ENCODE measurements at regions not wholly inside any gene's neighbourhood (a gene's known extent, or its start where the extent isn't known, plus 50 kb on each side); places are given as distances from the start of the nearest gene placed in this dataset.

DNA sequence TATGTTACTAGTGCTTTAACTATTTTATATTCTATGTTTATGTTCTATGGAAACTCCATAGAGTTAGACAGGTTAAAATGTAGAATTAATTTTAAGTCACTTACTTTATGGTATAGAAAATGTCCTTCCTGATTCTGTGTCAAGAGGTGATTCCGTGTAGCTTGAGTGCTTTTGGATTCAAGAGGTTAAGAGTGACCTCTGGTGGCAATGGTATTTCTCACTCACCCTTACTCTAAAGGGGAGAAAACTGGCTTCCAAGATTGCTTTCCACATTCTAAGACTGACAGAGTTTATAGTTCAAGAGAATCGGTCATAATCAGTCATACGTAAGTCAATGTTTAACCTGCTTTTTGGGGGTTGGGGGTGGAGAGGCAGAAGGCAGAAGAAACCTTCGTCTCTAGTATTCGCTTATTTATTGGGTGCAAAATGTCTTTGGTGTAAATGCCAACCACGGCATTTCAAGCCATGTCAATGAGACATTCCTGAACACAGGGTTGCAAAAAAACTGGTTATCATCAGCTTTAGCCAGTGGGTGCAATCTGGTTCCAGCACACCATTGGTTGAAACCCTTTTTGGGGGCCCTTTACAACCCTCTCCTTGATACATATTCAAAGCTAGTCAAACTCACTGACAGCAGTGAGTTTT, 92.0 kb upstream of the VGLL3 start:
- no peak for DNase-seq (ENCODE audit: low read depth, low spot score)
- CTCF ChIA-PET, result interaction anchor here (0.7 to 9.8 kb wide), 42 partner anchors 9 to 931 kb away, joined by 3 to 165 read pairs (median 4); partner anchors contain the start of gene VGLL3
- POLR2A ChIA-PET, result interaction anchor here (0.7 kb wide), 1 partner anchor 8 kb away, joined by 3 read pairs; no protein-coding TSS in a partner anchor
- H3K4me3 ChIP-seq (ENCODE audit: low read depth, low read length), result no peak overlapping the region
- TF ChIP-seq, protein P1, sequence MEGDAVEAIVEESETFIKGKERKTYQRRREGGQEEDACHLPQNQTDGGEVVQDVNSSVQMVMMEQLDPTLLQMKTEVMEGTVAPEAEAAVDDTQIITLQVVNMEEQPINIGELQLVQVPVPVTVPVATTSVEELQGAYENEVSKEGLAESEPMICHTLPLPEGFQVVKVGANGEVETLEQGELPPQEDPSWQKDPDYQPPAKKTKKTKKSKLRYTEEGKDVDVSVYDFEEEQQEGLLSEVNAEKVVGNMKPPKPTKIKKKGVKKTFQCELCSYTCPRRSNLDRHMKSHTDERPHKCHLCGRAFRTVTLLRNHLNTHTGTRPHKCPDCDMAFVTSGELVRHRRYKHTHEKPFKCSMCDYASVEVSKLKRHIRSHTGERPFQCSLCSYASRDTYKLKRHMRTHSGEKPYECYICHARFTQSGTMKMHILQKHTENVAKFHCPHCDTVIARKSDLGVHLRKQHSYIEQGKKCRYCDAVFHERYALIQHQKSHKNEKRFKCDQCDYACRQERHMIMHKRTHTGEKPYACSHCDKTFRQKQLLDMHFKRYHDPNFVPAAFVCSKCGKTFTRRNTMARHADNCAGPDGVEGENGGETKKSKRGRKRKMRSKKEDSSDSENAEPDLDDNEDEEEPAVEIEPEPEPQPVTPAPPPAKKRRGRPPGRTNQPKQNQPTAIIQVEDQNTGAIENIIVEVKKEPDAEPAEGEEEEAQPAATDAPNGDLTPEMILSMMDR (IDR thresholded peaks at IDR 0.05; ENCODE audit: insufficient read depth, low read length, missing control alignments), result peak; percentile 61

DNA sequence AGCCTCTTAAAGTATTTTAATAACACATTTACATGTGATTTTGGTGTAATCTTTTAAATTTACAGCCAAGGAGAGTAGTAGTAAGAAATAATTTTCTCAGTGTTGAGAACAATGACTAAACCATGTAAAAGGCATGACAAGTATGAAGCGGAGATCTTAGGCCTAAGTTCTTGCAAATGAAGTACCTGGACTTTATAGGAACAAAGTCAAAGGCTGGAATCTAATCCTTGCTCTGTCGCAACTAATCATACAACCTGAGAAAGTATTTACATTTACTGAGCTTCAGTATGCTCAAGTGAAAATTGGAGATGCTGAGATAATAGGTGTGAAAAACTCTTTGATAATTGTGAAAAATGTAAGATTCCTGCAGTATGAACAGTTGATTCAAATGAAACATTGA, 86.4 kb upstream of the VGLL3 start:
- ChIA-PET POLR2A (interaction anchor here (1.0 kb wide), 1 partner anchor 87 kb away, joined by 4 read pairs; the partner anchor contains the start of gene VGLL3), CTCF (interaction anchor here (0.7 to 9.8 kb wide), 6 partner anchors 10 to 303 kb away, joined by 3 to 165 read pairs (median 4); no protein-coding TSS in a partner anchor)
- H3K4me3 ChIP-seq (ENCODE audit: low read depth, low read length), result no peak overlapping the region
- TF ChIP-seq, protein P1 (IDR thresholded peaks at IDR 0.05; ENCODE audit: insufficient read depth, low read length, missing control alignments), result no peak
- DNase-seq (ENCODE audit: low read depth, low spot score), result no peak

DNA sequence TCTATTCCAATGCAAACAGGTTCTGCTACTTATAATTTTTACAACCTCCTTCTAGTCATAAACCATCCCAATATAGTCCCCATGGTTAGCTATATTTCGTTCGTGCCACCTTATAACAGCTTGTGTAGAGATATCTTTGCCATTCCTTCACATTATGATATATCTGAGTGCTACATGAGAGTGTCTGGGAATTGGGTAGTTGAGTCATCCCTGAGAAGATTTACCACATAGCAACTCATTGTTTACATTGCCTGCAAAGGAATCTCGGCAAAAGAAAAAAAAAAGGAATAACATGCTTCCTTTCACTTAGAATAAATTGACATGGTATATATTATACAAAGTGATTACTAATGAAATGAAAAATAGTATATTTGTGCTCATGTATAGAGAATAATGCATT, 86.0 kb upstream of the VGLL3 start:
- CTCF ChIA-PET, result interaction anchor here (0.9 to 9.8 kb wide), 4 partner anchors 11 to 303 kb away, joined by 3 to 165 read pairs (median 14); no protein-coding TSS in a partner anchor
- DNase-seq (ENCODE audit: low read depth, low spot score), result peak; percentile 41
- POLR2A ChIA-PET, result interaction anchor here (1.0 kb wide), 1 partner anchor 86 kb away, joined by 4 read pairs; the partner anchor contains the start of gene VGLL3
- H3K4me3 ChIP-seq (ENCODE audit: low read depth, low read length), result no peak overlapping the region
- TF ChIP-seq, protein P1 (IDR thresholded peaks at IDR 0.05; ENCODE audit: insufficient read depth, low read length, missing control alignments), result no peak

DNA sequence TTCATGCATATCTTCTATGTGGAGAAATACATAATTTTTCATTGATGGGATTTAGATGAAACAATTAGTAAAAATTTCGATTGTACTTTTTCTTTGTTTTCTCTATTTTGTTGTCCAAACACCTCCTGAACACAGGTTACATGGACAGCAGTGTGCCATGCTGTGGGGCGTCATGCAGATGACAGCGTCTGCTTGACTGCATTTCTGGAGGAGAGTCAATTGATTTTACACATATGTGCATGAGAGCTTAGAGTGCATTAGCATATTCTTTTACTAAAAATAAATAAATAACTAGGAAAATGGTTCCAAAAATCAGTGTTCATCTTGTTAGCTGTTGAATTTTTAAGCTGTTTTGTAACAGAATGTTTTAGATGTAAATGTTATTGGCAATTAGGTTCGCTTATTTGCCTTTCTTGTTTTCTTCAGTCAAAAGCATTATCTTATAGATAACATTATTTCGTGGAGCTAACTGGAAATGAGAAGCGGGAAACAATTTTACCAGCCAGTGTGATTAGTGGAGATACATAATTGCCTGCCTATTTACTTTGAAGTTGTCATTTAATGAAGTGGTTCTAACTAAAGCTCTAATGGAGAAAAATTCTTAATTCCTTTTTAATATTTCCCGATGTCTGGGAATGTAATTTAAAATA, 82.7 kb upstream of the VGLL3 start:
- no peak for DNase-seq (ENCODE audit: low read depth, low spot score)
- ChIA-PET POLR2A (no interaction called here), CTCF (interaction anchor here (1.0 kb wide), 1 partner anchor 11 kb away, joined by 5 read pairs; no protein-coding TSS in a partner anchor)
- TF ChIP-seq, protein P1 (IDR thresholded peaks at IDR 0.05; ENCODE audit: insufficient read depth, low read length, missing control alignments), result no peak
- no peak overlapping the region for H3K4me3 ChIP-seq (ENCODE audit: low read depth, low read length)

DNA sequence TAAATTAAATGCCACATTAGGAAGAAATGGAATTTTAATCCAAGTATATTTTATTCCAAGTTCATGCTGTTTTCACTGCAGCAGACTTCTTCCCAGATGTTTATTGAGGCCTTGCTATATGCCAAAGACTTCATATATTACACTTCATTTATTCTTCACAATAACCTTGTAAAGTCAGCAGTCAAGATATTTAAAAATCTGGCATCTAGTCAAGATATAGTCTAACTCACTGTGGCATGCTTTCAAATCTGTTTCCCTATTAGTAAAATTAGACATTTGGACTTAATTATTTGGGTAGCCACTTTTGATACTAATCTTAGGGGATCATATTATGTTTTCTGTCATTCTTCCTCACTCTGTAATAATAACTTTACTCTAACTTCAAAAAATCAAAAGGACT, 81.5 kb upstream of the VGLL3 start:
- ChIA-PET POLR2A (no interaction called here), CTCF (interaction anchor here (1.0 kb wide), 1 partner anchor 12 kb away, joined by 3 read pairs; no protein-coding TSS in a partner anchor)
- no peak overlapping the region for H3K4me3 ChIP-seq (ENCODE audit: low read depth, low read length)
- no peak for DNase-seq (ENCODE audit: low read depth, low spot score)
- TF ChIP-seq, protein P1 (IDR thresholded peaks at IDR 0.05; ENCODE audit: insufficient read depth, low read length, missing control alignments), result no peak

DNA sequence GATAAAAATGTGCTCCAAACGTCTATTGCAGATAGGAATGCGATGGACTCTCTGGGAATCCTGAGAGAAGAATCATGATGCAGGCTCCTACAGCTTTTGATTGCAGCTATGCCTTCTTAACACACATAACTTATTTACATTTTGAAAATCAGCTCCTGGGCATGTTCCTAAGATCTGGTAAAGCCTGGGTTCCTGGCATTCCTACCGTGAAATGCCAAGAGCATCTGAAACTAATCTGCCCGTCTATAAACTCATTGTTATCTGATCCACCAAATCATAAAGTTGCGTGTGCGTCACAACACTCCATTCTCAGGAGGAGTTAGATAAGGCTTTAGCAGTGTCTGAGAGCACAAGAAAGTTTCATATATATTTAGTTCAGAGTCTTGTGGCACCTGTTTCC, 79.0 kb upstream of the VGLL3 start:
- CTCF ChIA-PET, result interaction anchor here (1.0 kb wide), 1 partner anchor 10 kb away, joined by 3 read pairs; no protein-coding TSS in a partner anchor
- TF ChIP-seq, protein P1 (IDR thresholded peaks at IDR 0.05; ENCODE audit: insufficient read depth, low read length, missing control alignments), result no peak
- H3K4me3 ChIP-seq (ENCODE audit: low read depth, low read length), result no peak overlapping the region
- no peak for DNase-seq (ENCODE audit: low read depth, low spot score)
- POLR2A ChIA-PET, result no interaction called here

Measured in AG04449 (cell line).